ENCODE measurements at regions not wholly inside any gene's neighbourhood (a gene's known extent, or its start where the extent isn't known, plus 50 kb on each side); places are given as distances from the start of the nearest gene placed in this dataset.

DNA sequence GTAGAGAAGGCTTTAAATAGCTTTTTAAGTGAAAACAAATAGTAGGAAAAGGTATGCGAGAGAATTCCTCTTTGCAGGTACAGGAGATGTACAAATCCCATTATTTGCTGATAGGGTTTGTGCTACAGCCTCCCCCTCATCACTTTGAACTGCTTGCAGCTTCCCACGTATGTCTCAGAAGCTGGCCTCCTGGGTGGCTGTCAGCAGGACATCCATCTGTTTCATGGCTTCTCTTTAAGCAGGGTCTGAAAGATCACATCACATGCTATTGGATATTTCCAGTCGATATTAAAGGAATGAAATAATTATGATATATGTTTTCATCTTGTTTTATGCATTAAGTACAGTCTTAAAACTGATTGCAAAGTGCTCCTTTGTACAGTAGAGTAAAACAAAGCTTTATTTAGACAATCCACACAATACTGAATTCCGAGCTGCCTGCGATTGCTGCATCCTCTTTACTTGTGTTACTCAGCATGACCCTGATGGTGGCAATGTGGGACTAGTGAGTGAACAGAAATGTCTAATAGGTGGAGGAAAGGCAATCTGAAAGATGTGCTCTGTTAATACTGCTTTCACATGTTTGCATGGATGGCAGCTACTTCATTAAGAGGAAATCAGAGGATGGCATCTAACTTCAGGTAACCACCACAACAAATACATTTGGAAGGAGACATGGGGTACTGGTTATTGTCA, 930.6 kb upstream of the SEMA6D start:
- no peak for DNase-seq (ENCODE audit: low spot score)
- H3K9ac ChIP-seq (ENCODE audit: low read depth in 1 of 2, low read length in 2 of 2) = no peak overlapping the region
- WGBS = 55% methylated on average over 5 of the region's 5 CpGs

GRCh38 chr15:46795685-46796084, 921.6 kb upstream of the SEMA6D start:
- H3K27ac ChIP-seq (ENCODE audit: low read depth in 1 of 2, low read length in 2 of 2) = no peak overlapping the region
- H3K4me1 ChIP-seq (ENCODE audit: control insufficient read depth in 4 of 4, insufficient read depth in 4 of 4, low read length in 3 of 4) = no peaks in the 10 kb centered on the region
- DNase-seq (ENCODE audit: low spot score) = no peak
- peaks cover 0 to 4% (median 0%) of the 10 kb centered on the region in 4 donors for H3K9me3 ChIP-seq (ENCODE audit: control insufficient read depth in 4 of 4, low read length in 3 of 4)
- no peaks in the 10 kb centered on the region for H3K36me3 ChIP-seq (ENCODE audit: control insufficient read depth in 4 of 4, insufficient read depth in 3 of 4, low read depth in 1 of 4, low read length in 3 of 4)
- no peak overlapping the region for H3K4me3 ChIP-seq (ENCODE audit: low read depth in 1 of 3, low read length in 3 of 3)
- H3K9ac ChIP-seq (ENCODE audit: low read depth in 1 of 2, low read length in 2 of 2) = no peak overlapping the region
- 47% methylated on average over 3 of the region's 3 CpGs for WGBS
- H3K27me3 ChIP-seq (ENCODE audit: control insufficient read depth in 4 of 4, insufficient read depth in 4 of 4, low read length in 3 of 4) = no peaks in the 10 kb centered on the region
- TF ChIP-seq NR2F2 (IDR thresholded peaks at IDR 0.05) = no peak
- TF ChIP-seq FOXA1 (IDR thresholded peaks at IDR 0.05) = no peak
- TF ChIP-seq GABPA (IDR thresholded peaks at IDR 0.05 in 1 of 2, conservative IDR thresholded peaks at IDR 0.05 in 1 of 2) = no peak
- TF ChIP-seq RXRA (IDR thresholded peaks at IDR 0.05) = no peak
- TF ChIP-seq HNF4A (conservative IDR thresholded peaks at IDR 0.05) = no peak
- TF ChIP-seq JUND (IDR thresholded peaks at IDR 0.05) = no peak
- TF ChIP-seq SP1 (IDR thresholded peaks at IDR 0.05) = no peak
- no peak for TF ChIP-seq MAX (IDR thresholded peaks at IDR 0.05)
- TF ChIP-seq YY1 (IDR thresholded peaks at IDR 0.05) = no peak
- no peak for TF ChIP-seq ZBTB33 (IDR thresholded peaks at IDR 0.05)
- no peak for TF ChIP-seq REST (IDR thresholded peaks at IDR 0.05)
- no peak for TF ChIP-seq EGR1 (IDR thresholded peaks at IDR 0.05; ENCODE audit: low read depth in 2 of 2)
- TF ChIP-seq CTCF (IDR thresholded peaks at IDR 0.05; ENCODE audit: low read depth, low read length, missing input control) = no peak
- no peak for TF ChIP-seq ATF3 (IDR thresholded peaks at IDR 0.05)
- TF ChIP-seq FOXA2 (IDR thresholded peaks at IDR 0.05) = no peak

More for the DNA sequence above, 930.6 kb upstream of the SEMA6D start:
- H3K4me1 ChIP-seq (ENCODE audit: control insufficient read depth in 4 of 4, insufficient read depth in 4 of 4, low read length in 3 of 4) = no peaks in the 10 kb centered on the region
- no peak overlapping the region for H3K27ac ChIP-seq (ENCODE audit: low read depth in 1 of 2, low read length in 2 of 2)
- H3K27me3 ChIP-seq (ENCODE audit: control insufficient read depth in 4 of 4, insufficient read depth in 4 of 4, low read length in 3 of 4) = no peaks in the 10 kb centered on the region
- TF ChIP-seq ATF3 (IDR thresholded peaks at IDR 0.05) (no peak), RAD21 (IDR thresholded peaks at IDR 0.05) (peak in 1 of 2 donors; percentile 29)
- H3K9me3 ChIP-seq (ENCODE audit: control insufficient read depth in 4 of 4, low read length in 3 of 4) = no peaks in the 10 kb centered on the region
- H3K36me3 ChIP-seq (ENCODE audit: control insufficient read depth in 4 of 4, insufficient read depth in 3 of 4, low read depth in 1 of 4, low read length in 3 of 4) = no peaks in the 10 kb centered on the region
- H3K4me3 ChIP-seq (ENCODE audit: low read depth in 1 of 3, low read length in 3 of 3) = no peak overlapping the region
